ENCODE measurements at regions not wholly inside any gene's neighbourhood (a gene's known extent, or its start where the extent isn't known, plus 50 kb on each side); places are given as distances from the start of the nearest gene placed in this dataset.

GRCh38 chr14:104423701-104424405 lies 155.7 kb upstream of the C14orf180 start:
- DNase-seq (ENCODE audit: low spot score): peak; percentile 31
- in situ Hi-C loops (cut with MboI; ENCODE audit: low sequenced_read_pairs, unreplicated experiment): no loop called here
- no peak for TF ChIP-seq CTCF (IDR thresholded peaks at IDR 0.05; ENCODE audit: borderline replicate concordance, control extremely low read depth, extremely low read depth, insufficient read depth, missing control alignments)

- DNase-seq (ENCODE audit: low spot score): peak; percentile 32
- in situ Hi-C loops (cut with MboI; ENCODE audit: low sequenced_read_pairs, unreplicated experiment): no loop called here
Observed at GRCh38 chr14:104424406-104425072, 155.0 kb upstream of the C14orf180 start.

GRCh38 chr14:104425171-104425681 lies 154.3 kb upstream of the C14orf180 start:
- no peak for TF ChIP-seq CTCF (IDR thresholded peaks at IDR 0.05; ENCODE audit: borderline replicate concordance, control extremely low read depth, extremely low read depth, insufficient read depth, missing control alignments)
- peak; percentile 25 for DNase-seq (ENCODE audit: low spot score)
- in situ Hi-C loops (cut with MboI; ENCODE audit: low sequenced_read_pairs, unreplicated experiment): no loop called here

More at GRCh38 chr14:104424406-104425072, 155.0 kb upstream of the C14orf180 start:
- no peak for TF ChIP-seq CTCF (IDR thresholded peaks at IDR 0.05; ENCODE audit: borderline replicate concordance, control extremely low read depth, extremely low read depth, insufficient read depth, missing control alignments)

- no peak for DNase-seq (ENCODE audit: low spot score)
- no peak for TF ChIP-seq CTCF (IDR thresholded peaks at IDR 0.05; ENCODE audit: borderline replicate concordance, control extremely low read depth, extremely low read depth, insufficient read depth, missing control alignments)
- in situ Hi-C loops (cut with MboI; ENCODE audit: low sequenced_read_pairs, unreplicated experiment): no loop called here
Observed at GRCh38 chr14:104425763-104426646, 153.6 kb upstream of the C14orf180 start.

- TF ChIP-seq CTCF (IDR thresholded peaks at IDR 0.05; ENCODE audit: borderline replicate concordance, control extremely low read depth, extremely low read depth, insufficient read depth, missing control alignments): no peak
- in situ Hi-C loops (cut with MboI; ENCODE audit: low sequenced_read_pairs, unreplicated experiment): no loop called here
- DNase-seq (ENCODE audit: low spot score): peak; percentile 17
Observed at GRCh38 chr14:104427131-104427851, 152.3 kb upstream of the C14orf180 start.
